ENCODE measurements at regions not wholly inside any gene's neighbourhood (a gene's known extent, or its start where the extent isn't known, plus 50 kb on each side); places are given as distances from the start of the nearest gene placed in this dataset.

- ChIA-PET POLR2A (ENCODE audit: unreplicated experiment) (no interaction called here), CTCF (no interaction called here)
- intact Hi-C loops (cut with micrococcal nuclease), result no loop called here
- no peaks in the 10 kb centered on the region for H4K20me1 ChIP-seq (ENCODE audit: low read length)
- no peaks in the 10 kb centered on the region for H3K36me3 ChIP-seq (ENCODE audit: low read depth, low read length)
- no peak overlapping the region for H3K9ac ChIP-seq (ENCODE audit: low read length)
- H3K27me3 ChIP-seq (ENCODE audit: low read length), result no peaks in the 10 kb centered on the region
- no peaks in the 10 kb centered on the region for H3K4me1 ChIP-seq (ENCODE audit: insufficient read depth, low read length)
- ATAC-seq (no peak), DNase-seq (no peak)
- no peaks in the 10 kb centered on the region for H3K79me2 ChIP-seq (ENCODE audit: low read length)
- no peak overlapping the region for H3K4me2 ChIP-seq (ENCODE audit: low read length)
- no peaks in the 10 kb centered on the region for H3K9me2 ChIP-seq (replicated peaks; ENCODE audit: low read length)
- no peaks in the 10 kb centered on the region for H3K9me3 ChIP-seq (ENCODE audit: low read length)
- no peaks in the 10 kb centered on the region for H3F3A ChIP-seq (ENCODE audit: low read length, unreplicated experiment)
- no peak overlapping the region for H3K27ac ChIP-seq (ENCODE audit: low read length)
- no peak overlapping the region for H2AFZ ChIP-seq (ENCODE audit: low read length)
- no peak overlapping the region for H3K4me3 ChIP-seq (ENCODE audit: low read length)
- BruUV-seq (replicated peaks), result no TSS peak
- TF ChIP-seq EZH2phosphoT487 (IDR thresholded peaks at IDR 0.05; ENCODE audit: borderline replicate concordance, low read length), result no peak
- TF ChIP-seq CTCF (conservative IDR thresholded peaks at IDR 0.05; ENCODE audit: low read depth, low read length), result no peak
- TF ChIP-seq EZH2 (IDR thresholded peaks at IDR 0.05; ENCODE audit: low read length, unreplicated experiment), result no peak
Observed at GRCh38 chr1:57522575-57522974, 98.7 kb upstream of the DAB1 start.

- Histone ChIP-seq H2AFZ (ENCODE audit: low read length) (no peak overlapping the region), H3K27me3 (ENCODE audit: low read length) (no peaks in the 10 kb centered on the region), H3K36me3 (ENCODE audit: low read depth, low read length) (no peaks in the 10 kb centered on the region), H3K79me2 (ENCODE audit: low read length) (no peaks in the 10 kb centered on the region), H3K9ac (ENCODE audit: low read length) (no peak overlapping the region), H3K27ac (ENCODE audit: low read length) (no peak overlapping the region), H3F3A (ENCODE audit: low read length, unreplicated experiment) (no peaks in the 10 kb centered on the region), H3K9me3 (ENCODE audit: low read length) (no peaks in the 10 kb centered on the region), H3K4me3 (ENCODE audit: low read length) (no peak overlapping the region), H3K9me2 (replicated peaks; ENCODE audit: low read length) (no peaks in the 10 kb centered on the region), H4K20me1 (ENCODE audit: low read length) (no peaks in the 10 kb centered on the region), H3K4me1 (ENCODE audit: insufficient read depth, low read length) (no peaks in the 10 kb centered on the region), H3K4me2 (ENCODE audit: low read length) (no peak overlapping the region)
- CTCF ChIA-PET, result no interaction called here
- ATAC-seq (no peak), DNase-seq (no peak)
- POLR2A ChIA-PET (ENCODE audit: unreplicated experiment), result no interaction called here
- no peak for TF ChIP-seq CTCF (conservative IDR thresholded peaks at IDR 0.05; ENCODE audit: low read depth, low read length)
- TF ChIP-seq EZH2phosphoT487 (IDR thresholded peaks at IDR 0.05; ENCODE audit: borderline replicate concordance, low read length), result no peak
- no peak for TF ChIP-seq EZH2 (IDR thresholded peaks at IDR 0.05; ENCODE audit: low read length, unreplicated experiment)
- BruUV-seq (replicated peaks), result no TSS peak
- intact Hi-C loops (cut with micrococcal nuclease), result no loop called here
Observed at GRCh38 chr1:57520743-57521515, 97.1 kb upstream of the DAB1 start.

GRCh38 chr1:57518496-57518895 lies 94.6 kb upstream of the DAB1 start:
- no peak for DNase-seq
- Histone ChIP-seq H3K27ac (ENCODE audit: low read length) (no peak overlapping the region), H2AFZ (ENCODE audit: low read length) (no peak overlapping the region), H3K9ac (ENCODE audit: low read length) (no peak overlapping the region), H3K79me2 (ENCODE audit: low read length) (no peaks in the 10 kb centered on the region), H3F3A (ENCODE audit: low read length, unreplicated experiment) (no peaks in the 10 kb centered on the region), H4K20me1 (ENCODE audit: low read length) (no peaks in the 10 kb centered on the region), H3K4me2 (ENCODE audit: low read length) (no peak overlapping the region), H3K9me2 (replicated peaks; ENCODE audit: low read length) (no peaks in the 10 kb centered on the region), H3K4me3 (ENCODE audit: low read length) (no peak overlapping the region), H3K9me3 (ENCODE audit: low read length) (no peaks in the 10 kb centered on the region; the same call in 1 of the 2 replicates), H3K4me1 (ENCODE audit: insufficient read depth, low read length) (no peaks in the 10 kb centered on the region), H3K27me3 (ENCODE audit: low read length) (no peaks in the 10 kb centered on the region), H3K36me3 (ENCODE audit: low read depth, low read length) (no peaks in the 10 kb centered on the region)
- ATAC-seq, result no peak
- ChIA-PET CTCF (no interaction called here), POLR2A (ENCODE audit: unreplicated experiment) (no interaction called here)
- BruUV-seq (replicated peaks), result no TSS peak
- intact Hi-C loops (cut with micrococcal nuclease), result no loop called here
- TF ChIP-seq CTCF (conservative IDR thresholded peaks at IDR 0.05; ENCODE audit: low read depth, low read length) (no peak), EZH2 (IDR thresholded peaks at IDR 0.05; ENCODE audit: low read length, unreplicated experiment) (no peak), EZH2phosphoT487 (IDR thresholded peaks at IDR 0.05; ENCODE audit: borderline replicate concordance, low read length) (no peak)

Data from PC-3 (cell line).